ENCODE measurements at regions not wholly inside any gene's neighbourhood (a gene's known extent, or its start where the extent isn't known, plus 50 kb on each side); places are given as distances from the start of the nearest gene placed in this dataset.
A peak's percentile ranks its signal among the peaks of the same experiment; 100 is the strongest.

GRCh38 chrX:40468033-40468846 is 112.5 kb upstream of the ATP6AP2 start:
- TF ChIP-seq TCF7L2 (IDR thresholded peaks at IDR 0.05; ENCODE audit: low read depth, low read length): no peak
- TF ChIP-seq ZBTB21 (CRISPR knock-in tag; IDR thresholded peaks at IDR 0.05): no peak
- no peak for TF ChIP-seq SUZ12 (IDR thresholded peaks at IDR 0.05; ENCODE audit: low read depth, low read length)
- TF ChIP-seq, protein P1, sequence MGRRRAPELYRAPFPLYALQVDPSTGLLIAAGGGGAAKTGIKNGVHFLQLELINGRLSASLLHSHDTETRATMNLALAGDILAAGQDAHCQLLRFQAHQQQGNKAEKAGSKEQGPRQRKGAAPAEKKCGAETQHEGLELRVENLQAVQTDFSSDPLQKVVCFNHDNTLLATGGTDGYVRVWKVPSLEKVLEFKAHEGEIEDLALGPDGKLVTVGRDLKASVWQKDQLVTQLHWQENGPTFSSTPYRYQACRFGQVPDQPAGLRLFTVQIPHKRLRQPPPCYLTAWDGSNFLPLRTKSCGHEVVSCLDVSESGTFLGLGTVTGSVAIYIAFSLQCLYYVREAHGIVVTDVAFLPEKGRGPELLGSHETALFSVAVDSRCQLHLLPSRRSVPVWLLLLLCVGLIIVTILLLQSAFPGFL (CRISPR knock-in tag; IDR thresholded peaks at IDR 0.05): no peak
- TF ChIP-seq SMAD1 (CRISPR knock-in tag; IDR thresholded peaks at IDR 0.05; ENCODE audit: borderline replicate concordance, low read depth): no peak
- TF ChIP-seq, protein P2, sequence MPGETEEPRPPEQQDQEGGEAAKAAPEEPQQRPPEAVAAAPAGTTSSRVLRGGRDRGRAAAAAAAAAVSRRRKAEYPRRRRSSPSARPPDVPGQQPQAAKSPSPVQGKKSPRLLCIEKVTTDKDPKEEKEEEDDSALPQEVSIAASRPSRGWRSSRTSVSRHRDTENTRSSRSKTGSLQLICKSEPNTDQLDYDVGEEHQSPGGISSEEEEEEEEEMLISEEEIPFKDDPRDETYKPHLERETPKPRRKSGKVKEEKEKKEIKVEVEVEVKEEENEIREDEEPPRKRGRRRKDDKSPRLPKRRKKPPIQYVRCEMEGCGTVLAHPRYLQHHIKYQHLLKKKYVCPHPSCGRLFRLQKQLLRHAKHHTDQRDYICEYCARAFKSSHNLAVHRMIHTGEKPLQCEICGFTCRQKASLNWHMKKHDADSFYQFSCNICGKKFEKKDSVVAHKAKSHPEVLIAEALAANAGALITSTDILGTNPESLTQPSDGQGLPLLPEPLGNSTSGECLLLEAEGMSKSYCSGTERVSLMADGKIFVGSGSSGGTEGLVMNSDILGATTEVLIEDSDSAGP (CRISPR knock-in tag; IDR thresholded peaks at IDR 0.05; ENCODE audit: borderline replicate concordance): no peak
- no peak for TF ChIP-seq ZNF263 (CRISPR knock-in tag; IDR thresholded peaks at IDR 0.05)
- no peak for TF ChIP-seq CBX5 (CRISPR knock-in tag; IDR thresholded peaks at IDR 0.05; ENCODE audit: borderline replicate concordance)
- TF ChIP-seq ZNF326 (CRISPR knock-in tag; IDR thresholded peaks at IDR 0.05; ENCODE audit: borderline replicate concordance): no peak
- TF ChIP-seq, protein P3, sequence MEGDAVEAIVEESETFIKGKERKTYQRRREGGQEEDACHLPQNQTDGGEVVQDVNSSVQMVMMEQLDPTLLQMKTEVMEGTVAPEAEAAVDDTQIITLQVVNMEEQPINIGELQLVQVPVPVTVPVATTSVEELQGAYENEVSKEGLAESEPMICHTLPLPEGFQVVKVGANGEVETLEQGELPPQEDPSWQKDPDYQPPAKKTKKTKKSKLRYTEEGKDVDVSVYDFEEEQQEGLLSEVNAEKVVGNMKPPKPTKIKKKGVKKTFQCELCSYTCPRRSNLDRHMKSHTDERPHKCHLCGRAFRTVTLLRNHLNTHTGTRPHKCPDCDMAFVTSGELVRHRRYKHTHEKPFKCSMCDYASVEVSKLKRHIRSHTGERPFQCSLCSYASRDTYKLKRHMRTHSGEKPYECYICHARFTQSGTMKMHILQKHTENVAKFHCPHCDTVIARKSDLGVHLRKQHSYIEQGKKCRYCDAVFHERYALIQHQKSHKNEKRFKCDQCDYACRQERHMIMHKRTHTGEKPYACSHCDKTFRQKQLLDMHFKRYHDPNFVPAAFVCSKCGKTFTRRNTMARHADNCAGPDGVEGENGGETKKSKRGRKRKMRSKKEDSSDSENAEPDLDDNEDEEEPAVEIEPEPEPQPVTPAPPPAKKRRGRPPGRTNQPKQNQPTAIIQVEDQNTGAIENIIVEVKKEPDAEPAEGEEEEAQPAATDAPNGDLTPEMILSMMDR (CRISPR knock-in tag; IDR thresholded peaks at IDR 0.05): peak; percentile 77

Data from HepG2 (cell line).